Loucy (cell line): ENCODE measurements at regions not wholly inside any gene's neighbourhood (a gene's known extent, or its start where the extent isn't known, plus 50 kb on each side); places are given as distances from the start of the nearest gene placed in this dataset.

Experiments
- H2AFZ ChIP-seq: fragments of 200-600 bp; sonication (generic); 2 replicates; pipeline ENCODE4 v1.6.0; 2016; ENCODE audit warnings: antibody characterized with exemption, mild to moderate bottlenecking, low read length, moderate library complexity
- H3F3A ChIP-seq: fragments of 200-600 bp; 2 replicates; pipeline ENCODE4 v1.6.0; 2016; ENCODE audit warnings: antibody characterized with exemption, low read depth, mild to moderate bottlenecking
- H3K27me3 ChIP-seq: fragments of 200-600 bp; sonication (generic); 2 replicates; pipeline ENCODE4 v1.6.1; 2014; ENCODE audit warnings: low read length, mild to moderate bottlenecking; ENCODE audit not compliant: insufficient read depth, poor library complexity, severe bottlenecking
- H3K36me3 ChIP-seq: fragments of 200-600 bp; sonication (generic); 2 replicates; pipeline ENCODE4 v1.6.1; 2016; ENCODE audit warnings: low read length; ENCODE audit not compliant: insufficient read depth
- H3K4me1 ChIP-seq: fragments of 200-600 bp; sonication (generic); 2 replicates; pipeline ENCODE4 v1.5.1; 2014; ENCODE audit warnings: low read length, mild to moderate bottlenecking; ENCODE audit not compliant: insufficient read depth, poor library complexity, severe bottlenecking
- H3K4me2 ChIP-seq: fragments of 200-600 bp; sonication (generic); 2 replicates; pipeline ENCODE4 v1.6.0; 2014; ENCODE audit warnings: antibody characterized with exemption, low read length, low read depth, mild to moderate bottlenecking; ENCODE audit not compliant: poor library complexity, severe bottlenecking
- H3K4me3 ChIP-seq: fragments of 200-600 bp; sonication (generic); 2 replicates; pipeline ENCODE4 v1.5.1; 2014; ENCODE audit warnings: low read length, mild to moderate bottlenecking, mixed read lengths; ENCODE audit not compliant: poor library complexity, severe bottlenecking
- H3K79me2 ChIP-seq: fragments of 200-600 bp; sonication (generic); 2 replicates; pipeline ENCODE4 v1.6.1; 2014; ENCODE audit warnings: low read length; ENCODE audit not compliant: insufficient read depth
- H3K9ac ChIP-seq: fragments of 200-600 bp; sonication (generic); 2 replicates; pipeline ENCODE4 v1.6.0; 2014; ENCODE audit warnings: mild to moderate bottlenecking, low read depth, low read length, moderate library complexity; ENCODE audit not compliant: poor library complexity, severe bottlenecking
- H3K9me2 ChIP-seq: fragments of 200-600 bp; sonication (generic); replicated peaks from 2 replicates; pipeline ENCODE4 v1.6.1; 2016; ENCODE audit warnings: low read depth, low read length, mixed read lengths
- H3K9me3 ChIP-seq: fragments of 200-600 bp; sonication (generic); 2 replicates; pipeline ENCODE4 v1.6.1; 2014; ENCODE audit warnings: mild to moderate bottlenecking, antibody characterized with exemption, low read length, low read depth; ENCODE audit not compliant: insufficient read depth
- H4K20me1 ChIP-seq: fragments of 200-600 bp; sonication (generic); 2 replicates; pipeline ENCODE4 v1.6.0; 2014; ENCODE audit warnings: antibody characterized with exemption, low read length, mild to moderate bottlenecking; ENCODE audit not compliant: insufficient read depth, poor library complexity, severe bottlenecking
- EZH2phosphoT487 ChIP-seq: fragments of 200-600 bp; IDR thresholded peaks from 2 replicates; pipeline ENCODE4 v1.6.1; 2018; ENCODE audit warnings: antibody characterized with exemption, mild to moderate bottlenecking, moderate library complexity, borderline replicate concordance
- TF ChIP-seq, protein P1 (sequence below): fragments of 200-600 bp; sonication (generic); conservative IDR thresholded peaks from 2 replicates; pipeline ENCODE4 v1.5.1; 2014; ENCODE audit warnings: mild to moderate bottlenecking, antibody characterized with exemption, low read length

DNA sequence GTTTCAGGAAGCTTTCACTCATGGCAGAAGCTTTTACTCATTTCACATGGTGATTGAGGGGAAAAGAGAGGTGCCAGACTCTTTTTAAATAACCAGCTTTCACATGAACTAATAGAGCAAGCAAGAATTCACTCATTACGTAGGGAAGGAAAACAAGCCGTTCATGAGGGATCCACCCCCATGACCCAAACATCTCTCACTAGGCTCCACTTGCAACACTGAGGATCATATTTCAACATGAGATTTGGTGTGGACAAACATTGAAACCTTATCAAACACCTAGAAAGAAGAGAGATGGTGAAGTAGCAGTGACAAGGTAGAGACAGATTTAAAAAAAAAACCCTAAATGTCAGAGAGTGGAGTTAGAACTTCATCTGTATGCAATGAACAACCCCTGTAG lies 408.6 kb upstream of the PDZRN3 start:
- Histone ChIP-seq H3K79me2 (no peaks in the 10 kb centered on the region), H3K4me3 (no peak overlapping the region), H3K9me3 (no peaks in the 10 kb centered on the region), H2AFZ (no peak overlapping the region), H3K4me2 (no peak overlapping the region), H4K20me1 (no peaks in the 10 kb centered on the region), H3K4me1 (no peaks in the 10 kb centered on the region), H3K9me2 (no peaks in the 10 kb centered on the region), H3K27me3 (no peaks in the 10 kb centered on the region), H3K9ac (no peak overlapping the region), H3K36me3 (no peaks in the 10 kb centered on the region), H3F3A (no peaks in the 10 kb centered on the region)
- no peak for TF ChIP-seq EZH2phosphoT487
- TF ChIP-seq, protein P1, sequence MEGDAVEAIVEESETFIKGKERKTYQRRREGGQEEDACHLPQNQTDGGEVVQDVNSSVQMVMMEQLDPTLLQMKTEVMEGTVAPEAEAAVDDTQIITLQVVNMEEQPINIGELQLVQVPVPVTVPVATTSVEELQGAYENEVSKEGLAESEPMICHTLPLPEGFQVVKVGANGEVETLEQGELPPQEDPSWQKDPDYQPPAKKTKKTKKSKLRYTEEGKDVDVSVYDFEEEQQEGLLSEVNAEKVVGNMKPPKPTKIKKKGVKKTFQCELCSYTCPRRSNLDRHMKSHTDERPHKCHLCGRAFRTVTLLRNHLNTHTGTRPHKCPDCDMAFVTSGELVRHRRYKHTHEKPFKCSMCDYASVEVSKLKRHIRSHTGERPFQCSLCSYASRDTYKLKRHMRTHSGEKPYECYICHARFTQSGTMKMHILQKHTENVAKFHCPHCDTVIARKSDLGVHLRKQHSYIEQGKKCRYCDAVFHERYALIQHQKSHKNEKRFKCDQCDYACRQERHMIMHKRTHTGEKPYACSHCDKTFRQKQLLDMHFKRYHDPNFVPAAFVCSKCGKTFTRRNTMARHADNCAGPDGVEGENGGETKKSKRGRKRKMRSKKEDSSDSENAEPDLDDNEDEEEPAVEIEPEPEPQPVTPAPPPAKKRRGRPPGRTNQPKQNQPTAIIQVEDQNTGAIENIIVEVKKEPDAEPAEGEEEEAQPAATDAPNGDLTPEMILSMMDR: no peak

DNA sequence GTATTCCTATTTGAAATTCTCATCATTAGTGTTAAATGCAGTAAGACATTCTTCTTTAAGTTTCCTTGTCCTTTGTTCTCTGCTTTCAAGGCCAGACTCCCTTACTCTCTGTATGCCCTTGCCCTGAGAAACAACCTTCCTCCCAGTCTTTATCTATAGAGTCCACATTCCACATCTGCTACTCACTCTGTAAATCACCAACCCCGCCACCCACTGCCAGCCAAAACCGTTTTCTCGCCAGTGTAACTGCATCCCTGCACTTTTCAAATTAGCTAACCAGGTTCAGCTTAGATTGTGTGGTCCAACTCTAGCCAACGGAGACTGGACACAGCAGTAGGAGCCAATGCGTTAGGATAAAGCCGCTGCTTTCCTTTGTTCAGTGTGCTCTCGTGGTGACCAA lies 402.4 kb upstream of the PDZRN3 start:
- no peak for TF ChIP-seq EZH2phosphoT487
- TF ChIP-seq, protein P1: no peak
- Histone ChIP-seq H3K27me3 (no peaks in the 10 kb centered on the region), H3K4me1 (no peaks in the 10 kb centered on the region)

DNA sequence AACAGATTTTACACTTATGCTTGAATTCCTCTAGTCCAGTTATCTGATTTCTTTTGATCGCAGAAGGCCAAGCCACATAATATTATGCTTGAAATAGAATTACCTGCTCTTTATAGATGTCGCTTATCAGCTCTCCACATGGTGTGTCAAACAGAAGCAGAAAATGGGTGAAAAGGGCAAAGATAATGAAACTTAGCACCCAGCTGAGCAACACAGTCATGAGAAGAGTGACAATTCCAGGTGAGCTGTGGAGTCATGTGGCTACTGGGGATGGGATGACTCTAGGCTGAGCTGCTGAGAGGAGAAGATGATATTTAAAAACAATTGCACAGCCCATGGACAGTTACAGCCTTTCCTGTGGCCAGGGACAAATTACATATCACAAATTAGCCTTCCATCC lies 398.7 kb upstream of the PDZRN3 start:
- TF ChIP-seq EZH2phosphoT487: no peak
- TF ChIP-seq, protein P1: no peak
- no peak overlapping the region for H3K4me3 ChIP-seq
- no peaks in the 10 kb centered on the region for H3K9me2 ChIP-seq
- H3K79me2 ChIP-seq: no peaks in the 10 kb centered on the region
- no peaks in the 10 kb centered on the region for H4K20me1 ChIP-seq
- H2AFZ ChIP-seq: no peak overlapping the region
- no peak overlapping the region for H3K9ac ChIP-seq
- H3K9me3 ChIP-seq: no peaks in the 10 kb centered on the region
- H3K4me1 ChIP-seq: no peaks in the 10 kb centered on the region
- no peaks in the 10 kb centered on the region for H3K36me3 ChIP-seq
- no peak overlapping the region for H3K4me2 ChIP-seq
- H3K27me3 ChIP-seq: no peaks in the 10 kb centered on the region
- no peaks in the 10 kb centered on the region for H3F3A ChIP-seq

More for the DNA sequence above, 402.4 kb upstream of the PDZRN3 start:
- Histone ChIP-seq H3K79me2 (no peaks in the 10 kb centered on the region), H3K9me3 (no peaks in the 10 kb centered on the region), H3K36me3 (no peaks in the 10 kb centered on the region), H3K4me2 (no peak overlapping the region), H3K9me2 (no peaks in the 10 kb centered on the region), H3F3A (no peaks in the 10 kb centered on the region), H4K20me1 (no peaks in the 10 kb centered on the region), H3K9ac (no peak overlapping the region), H3K4me3 (no peak overlapping the region), H2AFZ (no peak overlapping the region)
